ENCODE measurements at regions not wholly inside any gene's neighbourhood (a gene's known extent, or its start where the extent isn't known, plus 50 kb on each side); places are given as distances from the start of the nearest gene placed in this dataset.

GRCh38 chr2:217535957-217536708, 466.7 kb downstream of the TNS1 start:
- H3K9me3 ChIP-seq (ENCODE audit: control insufficient read depth in 3 of 3, low read length in 3 of 3), result no peaks in the 10 kb centered on the region
- H3K36me3 ChIP-seq (ENCODE audit: control insufficient read depth in 3 of 3, insufficient read depth in 3 of 3, low read length in 3 of 3), result no peaks in the 10 kb centered on the region
- H3K27me3 ChIP-seq (ENCODE audit: control insufficient read depth in 3 of 3, insufficient read depth in 3 of 3, low read length in 3 of 3), result no peaks in the 10 kb centered on the region
- H3K4me3 ChIP-seq (ENCODE audit: low read length in 3 of 3), result no peak overlapping the region
- H3K9ac ChIP-seq (ENCODE audit: low read depth in 1 of 3, low read length in 3 of 3), result no peak overlapping the region
- no peak overlapping the region for H3K27ac ChIP-seq (ENCODE audit: low read depth, low read length)
- H3K4me1 ChIP-seq (ENCODE audit: control insufficient read depth in 3 of 3, insufficient read depth in 3 of 3, low read length in 3 of 3), result no peaks in the 10 kb centered on the region

GRCh38 chr2:217530392-217531090, 472.3 kb downstream of the TNS1 start:
- Histone ChIP-seq H3K27ac (ENCODE audit: low read depth, low read length) (no peak overlapping the region), H3K27me3 (ENCODE audit: control insufficient read depth in 3 of 3, insufficient read depth in 3 of 3, low read length in 3 of 3) (no peaks in the 10 kb centered on the region), H3K9me3 (ENCODE audit: control insufficient read depth in 3 of 3, low read length in 3 of 3) (no peaks in the 10 kb centered on the region), H3K9ac (ENCODE audit: low read depth in 1 of 3, low read length in 3 of 3) (no peak overlapping the region), H3K4me1 (ENCODE audit: control insufficient read depth in 3 of 3, insufficient read depth in 3 of 3, low read length in 3 of 3) (no peaks in the 10 kb centered on the region), H3K36me3 (ENCODE audit: control insufficient read depth in 3 of 3, insufficient read depth in 3 of 3, low read length in 3 of 3) (no peaks in the 10 kb centered on the region), H3K4me3 (ENCODE audit: low read length in 3 of 3) (no peak overlapping the region)

- Histone ChIP-seq H3K36me3 (ENCODE audit: control insufficient read depth in 3 of 3, insufficient read depth in 3 of 3, low read length in 3 of 3) (no peaks in the 10 kb centered on the region), H3K27ac (ENCODE audit: low read depth, low read length) (no peak overlapping the region), H3K4me3 (ENCODE audit: low read length in 3 of 3) (no peak overlapping the region), H3K9me3 (ENCODE audit: control insufficient read depth in 3 of 3, low read length in 3 of 3) (no peaks in the 10 kb centered on the region), H3K9ac (ENCODE audit: low read depth in 1 of 3, low read length in 3 of 3) (no peak overlapping the region), H3K4me1 (ENCODE audit: control insufficient read depth in 3 of 3, insufficient read depth in 3 of 3, low read length in 3 of 3) (no peaks in the 10 kb centered on the region), H3K27me3 (ENCODE audit: control insufficient read depth in 3 of 3, insufficient read depth in 3 of 3, low read length in 3 of 3) (no peaks in the 10 kb centered on the region)
These were observed 473.5 kb downstream of the TNS1 start for GRCh38 chr2:217529271-217529670.

- Histone ChIP-seq H3K9ac (ENCODE audit: low read depth in 1 of 3, low read length in 3 of 3) (no peak overlapping the region), H3K9me3 (ENCODE audit: control insufficient read depth in 3 of 3, low read length in 3 of 3) (no peaks in the 10 kb centered on the region), H3K27me3 (ENCODE audit: control insufficient read depth in 3 of 3, insufficient read depth in 3 of 3, low read length in 3 of 3) (no peaks in the 10 kb centered on the region), H3K27ac (ENCODE audit: low read depth, low read length) (no peak overlapping the region), H3K4me3 (ENCODE audit: low read length in 3 of 3) (no peak overlapping the region), H3K4me1 (ENCODE audit: control insufficient read depth in 3 of 3, insufficient read depth in 3 of 3, low read length in 3 of 3) (no peaks in the 10 kb centered on the region), H3K36me3 (ENCODE audit: control insufficient read depth in 3 of 3, insufficient read depth in 3 of 3, low read length in 3 of 3) (no peaks in the 10 kb centered on the region)
These were observed 475.1 kb downstream of the TNS1 start for GRCh38 chr2:217527590-217528202.

GRCh38 chr2:217525076-217525475, 477.7 kb downstream of the TNS1 start:
- no peaks in the 10 kb centered on the region for H3K36me3 ChIP-seq (ENCODE audit: control insufficient read depth in 3 of 3, insufficient read depth in 3 of 3, low read length in 3 of 3)
- no peaks in the 10 kb centered on the region for H3K4me1 ChIP-seq (ENCODE audit: control insufficient read depth in 3 of 3, insufficient read depth in 3 of 3, low read length in 3 of 3)
- H3K27me3 ChIP-seq (ENCODE audit: control insufficient read depth in 3 of 3, insufficient read depth in 3 of 3, low read length in 3 of 3), result no peaks in the 10 kb centered on the region
- H3K4me3 ChIP-seq (ENCODE audit: low read length in 3 of 3), result no peak overlapping the region
- no peak overlapping the region for H3K27ac ChIP-seq (ENCODE audit: low read depth, low read length)
- H3K9me3 ChIP-seq (ENCODE audit: control insufficient read depth in 3 of 3, low read length in 3 of 3), result no peaks in the 10 kb centered on the region
- no peak overlapping the region for H3K9ac ChIP-seq (ENCODE audit: low read depth in 1 of 3, low read length in 3 of 3)

GRCh38 chr2:217523286-217523685, 479.5 kb downstream of the TNS1 start:
- H3K9ac ChIP-seq (ENCODE audit: low read depth in 1 of 3, low read length in 3 of 3), result no peak overlapping the region
- H3K9me3 ChIP-seq (ENCODE audit: control insufficient read depth in 3 of 3, low read length in 3 of 3), result no peaks in the 10 kb centered on the region
- H3K36me3 ChIP-seq (ENCODE audit: control insufficient read depth in 3 of 3, insufficient read depth in 3 of 3, low read length in 3 of 3), result no peaks in the 10 kb centered on the region
- H3K4me3 ChIP-seq (ENCODE audit: low read length in 3 of 3), result no peak overlapping the region
- no peaks in the 10 kb centered on the region for H3K27me3 ChIP-seq (ENCODE audit: control insufficient read depth in 3 of 3, insufficient read depth in 3 of 3, low read length in 3 of 3)
- no peaks in the 10 kb centered on the region for H3K4me1 ChIP-seq (ENCODE audit: control insufficient read depth in 3 of 3, insufficient read depth in 3 of 3, low read length in 3 of 3)
- H3K27ac ChIP-seq (ENCODE audit: low read depth, low read length), result no peak overlapping the region

GRCh38 chr2:217521820-217522219, 481.0 kb downstream of the TNS1 start:
- H3K9ac ChIP-seq (ENCODE audit: low read depth in 1 of 3, low read length in 3 of 3), result no peak overlapping the region
- H3K4me3 ChIP-seq (ENCODE audit: low read length in 3 of 3), result no peak overlapping the region
- H3K27me3 ChIP-seq (ENCODE audit: control insufficient read depth in 3 of 3, insufficient read depth in 3 of 3, low read length in 3 of 3), result no peaks in the 10 kb centered on the region
- no peak overlapping the region for H3K27ac ChIP-seq (ENCODE audit: low read depth, low read length)
- no peaks in the 10 kb centered on the region for H3K4me1 ChIP-seq (ENCODE audit: control insufficient read depth in 3 of 3, insufficient read depth in 3 of 3, low read length in 3 of 3)
- no peaks in the 10 kb centered on the region for H3K36me3 ChIP-seq (ENCODE audit: control insufficient read depth in 3 of 3, insufficient read depth in 3 of 3, low read length in 3 of 3)
- no peaks in the 10 kb centered on the region for H3K9me3 ChIP-seq (ENCODE audit: control insufficient read depth in 3 of 3, low read length in 3 of 3)

GRCh38 chr2:217520356-217521010, 482.3 kb downstream of the TNS1 start:
- Histone ChIP-seq H3K27ac (ENCODE audit: low read depth, low read length) (no peak overlapping the region), H3K9ac (ENCODE audit: low read depth in 1 of 3, low read length in 3 of 3) (no peak overlapping the region), H3K36me3 (ENCODE audit: control insufficient read depth in 3 of 3, insufficient read depth in 3 of 3, low read length in 3 of 3) (no peaks in the 10 kb centered on the region), H3K27me3 (ENCODE audit: control insufficient read depth in 3 of 3, insufficient read depth in 3 of 3, low read length in 3 of 3) (no peaks in the 10 kb centered on the region), H3K4me1 (ENCODE audit: control insufficient read depth in 3 of 3, insufficient read depth in 3 of 3, low read length in 3 of 3) (no peaks in the 10 kb centered on the region), H3K4me3 (ENCODE audit: low read length in 3 of 3) (no peak overlapping the region), H3K9me3 (ENCODE audit: control insufficient read depth in 3 of 3, low read length in 3 of 3) (no peaks in the 10 kb centered on the region)

- Histone ChIP-seq H3K4me1 (ENCODE audit: control insufficient read depth in 3 of 3, insufficient read depth in 3 of 3, low read length in 3 of 3) (no peaks in the 10 kb centered on the region), H3K36me3 (ENCODE audit: control insufficient read depth in 3 of 3, insufficient read depth in 3 of 3, low read length in 3 of 3) (no peaks in the 10 kb centered on the region), H3K4me3 (ENCODE audit: low read length in 3 of 3) (no peak overlapping the region), H3K27me3 (ENCODE audit: control insufficient read depth in 3 of 3, insufficient read depth in 3 of 3, low read length in 3 of 3) (no peaks in the 10 kb centered on the region), H3K27ac (ENCODE audit: low read depth, low read length) (no peak overlapping the region), H3K9me3 (ENCODE audit: control insufficient read depth in 3 of 3, low read length in 3 of 3) (no peaks in the 10 kb centered on the region), H3K9ac (ENCODE audit: low read depth in 1 of 3, low read length in 3 of 3) (no peak overlapping the region)
These were observed 485.4 kb downstream of the TNS1 start for GRCh38 chr2:217517402-217517801.
